ENCODE measurements at regions not wholly inside any gene's neighbourhood (a gene's known extent, or its start where the extent isn't known, plus 50 kb on each side); places are given as distances from the start of the nearest gene placed in this dataset.

DNA sequence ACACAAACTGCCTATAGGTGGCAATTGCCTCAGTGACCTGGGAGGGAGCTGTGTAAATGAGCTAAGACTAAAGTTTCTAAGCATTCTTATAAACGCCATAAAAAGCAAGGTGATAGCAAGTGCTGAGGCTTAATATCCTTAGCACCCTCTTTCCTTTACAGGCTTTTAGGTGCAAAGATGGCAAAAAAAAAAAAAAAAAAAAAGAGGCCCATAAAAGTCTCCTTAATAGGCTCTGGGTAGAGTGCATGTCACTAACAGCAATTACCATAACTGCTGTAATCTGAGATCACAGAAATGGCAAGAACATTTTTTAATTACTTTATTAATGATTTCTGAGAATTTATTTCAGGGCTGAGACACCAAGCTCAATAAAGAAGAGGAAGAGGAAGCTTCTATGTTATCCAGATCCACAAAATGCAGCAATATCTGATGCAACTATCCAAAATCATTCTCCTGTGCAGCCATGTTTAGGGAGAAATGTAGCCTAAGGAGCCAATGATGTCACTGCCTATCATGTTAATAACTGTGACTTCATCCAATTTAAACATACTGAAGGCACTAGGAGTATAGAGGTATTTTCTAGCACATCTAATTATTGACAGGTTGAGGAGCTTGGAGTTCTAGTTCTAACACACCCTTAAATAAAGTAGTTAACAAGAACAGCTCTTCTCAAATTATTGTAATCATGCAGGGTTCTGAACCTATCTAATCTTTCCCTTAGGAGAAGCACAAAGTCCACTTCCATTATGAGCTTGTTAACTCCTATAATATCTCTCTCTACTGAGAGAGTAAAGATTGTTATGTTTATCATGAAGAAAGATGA is 804.3 kb upstream of the ACVR2A start:
- TF ChIP-seq EZH2 (IDR thresholded peaks at IDR 0.05; ENCODE audit: borderline replicate concordance, low read depth, low read length, poor library complexity, severe bottlenecking) (no peak), CTCF (conservative IDR thresholded peaks at IDR 0.05; ENCODE audit: low read depth, low read length) (no peak)
